RWPE2 (cell line): ENCODE measurements at regions not wholly inside any gene's neighbourhood (a gene's known extent, or its start where the extent isn't known, plus 50 kb on each side); places are given as distances from the start of the nearest gene placed in this dataset.
"Not testable (repeated sequence)": the region's sequence is repeated elsewhere in the genome, so short reads cannot be mapped to it uniquely, and the experiment has no call there.

Experiments
- ATAC-seq: fragments of 200-7000 bp; cut with Tn5 transposase; 3 replicates; pipeline ENCODE4 v1.9.1; 2021; ENCODE audit warnings: low read depth
- DNase-seq: peaks from one replicate; pipeline ENCODE4 v3.0.0-alpha.2; 2020; ENCODE audit warnings: low spot score
- H3K27ac ChIP-seq: fragments of 450-650 bp; 2 replicates; pipeline ENCODE4 v1.5.1; 2017; ENCODE audit warnings: mild to moderate bottlenecking; ENCODE audit not compliant: poor library complexity, severe bottlenecking
- H3K27me3 ChIP-seq: fragments of 250-450 bp; sonication (Bioruptor Pico); 2 replicates; pipeline ENCODE4 v1.5.1; 2021; ENCODE audit warnings: mild to moderate bottlenecking, moderate library complexity; ENCODE audit not compliant: insufficient read depth, poor library complexity, severe bottlenecking
- H3K36me3 ChIP-seq: fragments of 250-450 bp; sonication (Bioruptor Pico); 2 replicates; pipeline ENCODE4 v1.5.1; 2020; ENCODE audit warnings: low read depth, mild to moderate bottlenecking, moderate library complexity
- H3K4me1 ChIP-seq: fragments of 250-450 bp; sonication (Bioruptor Pico); 2 replicates; pipeline ENCODE4 v1.5.1; 2021; ENCODE audit warnings: mild to moderate bottlenecking, moderate library complexity; ENCODE audit not compliant: insufficient read depth, poor library complexity, severe bottlenecking
- H3K4me3 ChIP-seq: fragments of 250-450 bp; sonication (Bioruptor Pico); 2 replicates; pipeline ENCODE4 v1.5.1; 2021; ENCODE audit warnings: mild to moderate bottlenecking, moderate library complexity; ENCODE audit not compliant: severe bottlenecking
- H3K9me3 ChIP-seq: fragments of 250-450 bp; sonication (Bioruptor Pico); 2 replicates; pipeline ENCODE4 v1.5.1; 2021; ENCODE audit warnings: mild to moderate bottlenecking, moderate library complexity; ENCODE audit not compliant: severe bottlenecking
- TF ChIP-seq, protein P1 (sequence below): fragments of 450-650 bp; IDR thresholded peaks from one replicate; pipeline ENCODE4 v1.5.1; 2017; ENCODE audit warnings: mild to moderate bottlenecking, moderate library complexity; ENCODE audit not compliant: poor library complexity, severe bottlenecking

DNA sequence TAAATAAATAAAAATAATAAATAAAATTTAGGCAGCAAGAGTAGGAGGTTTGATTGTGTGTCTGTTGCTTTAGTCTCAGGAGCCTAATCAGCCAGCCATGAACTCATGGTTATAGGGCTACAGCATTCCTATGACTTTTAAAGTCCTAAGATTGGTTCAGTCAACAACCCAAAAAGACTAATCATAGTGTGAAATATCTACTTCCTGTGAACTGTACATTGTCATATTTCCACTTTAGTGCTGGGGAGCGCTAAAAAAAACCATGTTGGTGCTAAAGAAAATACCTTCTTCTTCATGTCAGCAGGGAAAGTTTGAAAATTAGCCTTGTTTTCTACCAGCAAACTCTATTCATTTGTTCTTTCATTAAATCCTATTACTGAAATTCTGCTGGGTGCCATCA lies 521.6 kb downstream of the RNF144A start:
- TF ChIP-seq, protein P1, sequence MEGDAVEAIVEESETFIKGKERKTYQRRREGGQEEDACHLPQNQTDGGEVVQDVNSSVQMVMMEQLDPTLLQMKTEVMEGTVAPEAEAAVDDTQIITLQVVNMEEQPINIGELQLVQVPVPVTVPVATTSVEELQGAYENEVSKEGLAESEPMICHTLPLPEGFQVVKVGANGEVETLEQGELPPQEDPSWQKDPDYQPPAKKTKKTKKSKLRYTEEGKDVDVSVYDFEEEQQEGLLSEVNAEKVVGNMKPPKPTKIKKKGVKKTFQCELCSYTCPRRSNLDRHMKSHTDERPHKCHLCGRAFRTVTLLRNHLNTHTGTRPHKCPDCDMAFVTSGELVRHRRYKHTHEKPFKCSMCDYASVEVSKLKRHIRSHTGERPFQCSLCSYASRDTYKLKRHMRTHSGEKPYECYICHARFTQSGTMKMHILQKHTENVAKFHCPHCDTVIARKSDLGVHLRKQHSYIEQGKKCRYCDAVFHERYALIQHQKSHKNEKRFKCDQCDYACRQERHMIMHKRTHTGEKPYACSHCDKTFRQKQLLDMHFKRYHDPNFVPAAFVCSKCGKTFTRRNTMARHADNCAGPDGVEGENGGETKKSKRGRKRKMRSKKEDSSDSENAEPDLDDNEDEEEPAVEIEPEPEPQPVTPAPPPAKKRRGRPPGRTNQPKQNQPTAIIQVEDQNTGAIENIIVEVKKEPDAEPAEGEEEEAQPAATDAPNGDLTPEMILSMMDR, result no peak
- H3K9me3 ChIP-seq, result no peaks in the 10 kb centered on the region
- ATAC-seq (no peak), DNase-seq (no peak)
- H3K4me3 ChIP-seq, result no peak overlapping the region
- H3K36me3 ChIP-seq, result no peaks in the 10 kb centered on the region
- no peaks in the 10 kb centered on the region for H3K4me1 ChIP-seq
- H3K27ac ChIP-seq, result no peak overlapping the region
- no peaks in the 10 kb centered on the region for H3K27me3 ChIP-seq

DNA sequence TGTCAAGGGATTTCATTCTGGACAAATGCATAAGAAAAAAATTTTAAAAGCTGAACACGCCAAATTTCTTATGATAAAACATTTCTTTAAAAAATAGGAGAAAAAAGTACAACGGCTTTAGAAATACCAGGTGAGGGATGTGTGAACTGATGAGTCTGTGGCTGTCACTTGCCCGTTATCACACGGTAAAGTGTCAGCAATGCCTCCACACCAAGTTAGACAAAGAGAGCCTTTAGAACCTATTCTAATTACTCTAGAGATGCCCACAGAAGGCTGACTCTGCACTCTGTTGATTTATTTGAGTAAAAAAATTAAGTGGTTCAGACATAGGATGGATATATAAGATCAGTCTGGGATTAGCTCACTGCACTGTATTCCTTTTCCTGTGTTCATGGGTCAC lies 523.8 kb downstream of the RNF144A start:
- ATAC-seq, result no peak
- Histone ChIP-seq H3K36me3 (no peaks in the 10 kb centered on the region), H3K4me1 (no peaks in the 10 kb centered on the region), H3K4me3 (no peak overlapping the region), H3K27ac (no peak overlapping the region), H3K27me3 (no peaks in the 10 kb centered on the region), H3K9me3 (no peaks in the 10 kb centered on the region)
- no peak for DNase-seq
- TF ChIP-seq, protein P1, result no peak

DNA sequence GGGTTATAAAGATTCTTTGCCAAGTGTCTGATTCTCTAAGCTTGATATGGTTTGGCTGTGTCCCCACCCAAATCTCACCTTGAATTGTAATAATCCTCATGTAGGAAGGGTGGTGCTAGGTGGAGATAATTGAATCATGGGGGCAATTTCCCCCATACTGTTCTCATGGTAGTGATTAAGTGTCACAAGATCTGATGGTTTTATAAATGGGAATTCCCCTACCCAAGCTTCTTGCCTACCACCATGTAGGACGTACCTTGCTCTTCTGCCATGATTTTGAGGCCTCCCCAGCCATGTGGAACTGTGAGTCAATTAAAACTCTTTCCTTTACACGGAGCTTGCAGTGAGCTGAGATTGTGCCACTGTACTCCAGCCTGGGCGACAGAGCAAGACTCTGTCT lies 524.6 kb downstream of the RNF144A start:
- ATAC-seq, H3K36me3 ChIP-seq, H3K4me3 ChIP-seq, H3K27ac ChIP-seq, H3K4me1 ChIP-seq, H3K27me3 ChIP-seq, H3K9me3 ChIP-seq, DNase-seq: not testable (repeated sequence)

DNA sequence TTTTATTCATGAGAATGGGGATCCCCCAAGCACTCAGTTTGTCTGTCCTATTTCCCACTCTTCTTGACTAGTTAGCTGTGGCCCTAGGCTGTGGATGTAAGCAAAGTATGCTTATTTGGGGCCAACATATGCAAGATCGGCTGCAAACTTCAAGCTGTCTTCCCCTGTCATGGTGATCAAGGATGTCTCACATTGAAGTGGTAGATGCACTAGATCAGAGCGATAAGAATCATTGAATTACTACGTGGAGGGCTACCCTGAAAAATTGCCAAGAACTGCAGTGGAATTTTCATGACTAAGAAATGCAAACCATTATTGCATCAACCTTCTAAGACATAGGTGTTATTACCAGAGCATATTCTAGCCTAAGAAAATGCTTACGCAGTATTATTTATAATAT lies 527.4 kb downstream of the RNF144A start:
- Histone ChIP-seq H3K4me3 (no peak overlapping the region), H3K27ac (no peak overlapping the region), H3K4me1 (no peaks in the 10 kb centered on the region), H3K36me3 (no peaks in the 10 kb centered on the region), H3K9me3 (no peaks in the 10 kb centered on the region), H3K27me3 (no peaks in the 10 kb centered on the region)
- DNase-seq, result no peak
- TF ChIP-seq, protein P1, result no peak
- ATAC-seq, result no peak

DNA sequence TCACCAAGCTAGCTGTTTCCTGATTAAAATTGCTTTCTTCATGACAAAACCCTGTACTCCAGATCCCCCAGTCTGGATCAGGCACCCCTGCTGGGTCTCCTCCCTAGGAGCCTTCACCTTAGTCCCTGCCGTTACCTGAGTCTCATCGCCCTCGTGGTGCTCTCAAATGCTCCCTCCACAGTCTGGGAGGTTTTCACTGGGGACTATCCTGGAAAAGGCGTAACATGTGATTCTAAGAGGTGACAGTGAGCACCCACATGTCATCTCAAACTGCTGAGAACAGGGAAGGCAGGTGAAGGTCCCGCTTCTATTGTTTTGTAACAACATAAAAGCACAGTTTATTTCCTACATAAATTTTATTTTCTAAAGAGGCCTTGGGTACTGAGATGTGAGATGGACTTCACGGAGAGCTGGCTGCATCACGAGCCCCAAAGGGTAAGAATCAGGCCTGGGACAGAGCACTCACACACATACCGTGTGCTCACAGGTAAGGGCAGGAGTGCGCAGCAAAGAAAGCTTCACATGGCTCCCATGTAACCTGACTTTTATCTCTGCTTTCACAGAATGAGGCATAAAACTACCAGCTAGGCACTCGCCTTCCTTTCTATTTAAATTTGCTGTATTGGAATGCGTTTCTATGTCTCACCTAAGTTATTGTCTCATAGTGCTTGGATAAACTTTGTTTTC lies 531.5 kb downstream of the RNF144A start:
- H3K27ac ChIP-seq, result no peak overlapping the region
- no peaks in the 10 kb centered on the region for H3K27me3 ChIP-seq
- no peaks in the 10 kb centered on the region for H3K4me1 ChIP-seq
- no peak overlapping the region for H3K4me3 ChIP-seq
- no peaks in the 10 kb centered on the region for H3K9me3 ChIP-seq
- no peak for DNase-seq
- TF ChIP-seq, protein P1, result no peak
- ATAC-seq, result no peak
- no peaks in the 10 kb centered on the region for H3K36me3 ChIP-seq
